HuH-7.5 (cell line): ENCODE measurements at regions not wholly inside any gene's neighbourhood (a gene's known extent, or its start where the extent isn't known, plus 50 kb on each side); places are given as distances from the start of the nearest gene placed in this dataset.

Experiments used
- DNase-seq: peaks from one replicate; pipeline ENCODE4 v3.0.0; 2011; ENCODE audit warnings: low spot score

GRCh38 chr1:38331496-38332210 lies 285.1 kb upstream of the POU3F1 start:
- DNase-seq: no peak

- no peak for DNase-seq
Observed at GRCh38 chr1:38330799-38331198, 284.2 kb upstream of the POU3F1 start.

DNA sequence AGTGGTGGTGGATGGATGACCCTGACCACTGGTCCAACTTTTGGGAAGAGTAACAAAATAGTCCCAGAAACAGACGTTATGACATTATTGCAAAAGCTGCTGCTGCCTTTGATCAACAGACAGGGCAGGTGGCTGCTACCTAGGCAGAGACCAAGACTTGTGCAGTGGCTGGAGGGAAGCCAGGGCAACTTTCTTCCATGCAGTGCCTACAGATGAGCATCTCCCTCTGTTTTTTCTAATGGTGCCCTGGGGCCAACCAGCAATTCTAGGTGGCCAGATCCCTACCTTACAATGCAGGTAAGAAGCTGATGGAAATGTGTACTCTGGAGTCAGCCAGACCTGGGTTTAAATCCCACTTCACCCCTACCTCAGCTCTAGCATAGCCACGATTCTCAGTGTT lies 283.1 kb upstream of the POU3F1 start:
- no peak for DNase-seq

GRCh38 chr1:38328278-38329035 lies 281.9 kb upstream of the POU3F1 start:
- no peak for DNase-seq

- DNase-seq: no peak
Observed at GRCh38 chr1:38327559-38327973, 281.0 kb upstream of the POU3F1 start.

DNA sequence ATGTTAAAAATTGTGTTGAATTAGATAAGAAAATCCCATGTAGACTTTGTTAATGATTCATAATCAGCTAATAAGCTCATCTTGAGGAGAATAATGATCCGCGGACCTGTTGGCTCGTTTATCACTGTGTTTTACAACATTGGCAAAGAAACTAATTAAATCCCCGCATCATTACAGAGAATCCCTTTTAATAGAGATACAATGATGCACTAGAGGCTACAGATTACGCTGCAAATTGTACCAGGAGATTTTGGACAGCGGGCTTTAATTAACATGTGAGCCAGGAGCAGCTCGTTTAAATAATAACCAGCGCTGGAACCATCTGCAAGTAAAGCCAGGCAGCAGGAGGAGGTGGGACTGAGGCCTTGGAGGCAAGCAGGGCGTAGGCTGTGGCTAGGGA lies 280.3 kb upstream of the POU3F1 start:
- DNase-seq: no peak

DNA sequence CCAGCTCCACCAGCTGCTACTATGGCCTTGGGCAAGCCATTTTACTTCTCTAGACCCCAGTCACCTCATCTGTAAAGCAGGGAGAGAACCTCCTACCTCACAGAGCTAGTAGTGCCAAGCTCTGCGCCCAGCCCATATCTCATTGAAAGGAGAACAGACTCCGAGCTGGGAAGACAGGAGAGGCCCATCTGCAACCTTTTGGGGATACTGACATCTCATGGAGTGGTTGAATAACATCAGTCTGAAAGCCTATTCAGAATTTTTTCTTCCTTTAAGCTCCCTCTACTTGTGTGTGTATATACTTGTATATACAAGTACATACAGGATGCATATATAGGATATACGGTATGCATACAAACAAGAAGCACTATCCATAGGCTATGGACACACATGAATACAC lies 279.5 kb upstream of the POU3F1 start:
- DNase-seq: no peak

- DNase-seq: no peak
Observed at GRCh38 chr1:38312753-38313152, 266.2 kb upstream of the POU3F1 start.

- DNase-seq: no peak
Observed at GRCh38 chr1:38310079-38310478, 263.5 kb upstream of the POU3F1 start.

DNA sequence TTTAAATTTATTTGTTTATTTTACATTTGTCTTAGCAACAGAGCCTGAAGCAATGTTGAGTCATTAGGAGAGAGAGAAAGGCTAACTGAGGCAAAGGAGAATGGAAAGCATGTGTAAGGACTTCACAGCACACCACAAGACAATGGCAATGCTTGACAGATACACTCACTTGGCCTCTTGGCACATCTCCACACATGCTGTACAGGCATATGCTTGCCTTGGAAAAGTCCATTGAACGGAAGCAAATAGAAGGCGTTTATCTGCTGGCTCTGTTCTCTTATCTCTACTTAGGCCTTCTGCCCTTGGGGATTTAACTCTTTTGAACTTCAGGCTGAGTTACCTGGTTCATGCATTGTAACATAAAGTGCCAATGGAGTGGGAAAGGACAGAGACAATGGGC lies 262.2 kb upstream of the POU3F1 start:
- DNase-seq: no peak

DNA sequence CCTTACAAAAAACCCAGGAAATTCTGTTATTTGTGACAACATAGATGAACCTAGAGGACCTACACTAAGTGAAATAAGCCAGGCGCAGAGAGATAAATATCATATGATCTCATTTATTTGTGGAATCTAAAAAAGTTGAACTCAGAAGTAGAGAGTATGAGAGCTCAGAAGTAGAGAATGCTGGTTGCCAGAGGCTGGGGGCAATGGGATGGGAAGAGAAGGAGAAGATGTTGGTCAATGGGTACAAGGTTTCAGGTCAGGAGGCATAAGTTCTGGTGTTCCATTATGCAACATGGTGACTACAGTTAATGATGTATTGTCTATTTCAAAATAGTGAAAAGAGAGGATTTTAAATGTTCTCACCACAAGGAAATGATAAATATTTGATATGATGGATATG lies 259.1 kb upstream of the POU3F1 start:
- DNase-seq: no peak

- DNase-seq: no peak
Observed at GRCh38 chr1:38303843-38304242, 257.2 kb upstream of the POU3F1 start.

DNA sequence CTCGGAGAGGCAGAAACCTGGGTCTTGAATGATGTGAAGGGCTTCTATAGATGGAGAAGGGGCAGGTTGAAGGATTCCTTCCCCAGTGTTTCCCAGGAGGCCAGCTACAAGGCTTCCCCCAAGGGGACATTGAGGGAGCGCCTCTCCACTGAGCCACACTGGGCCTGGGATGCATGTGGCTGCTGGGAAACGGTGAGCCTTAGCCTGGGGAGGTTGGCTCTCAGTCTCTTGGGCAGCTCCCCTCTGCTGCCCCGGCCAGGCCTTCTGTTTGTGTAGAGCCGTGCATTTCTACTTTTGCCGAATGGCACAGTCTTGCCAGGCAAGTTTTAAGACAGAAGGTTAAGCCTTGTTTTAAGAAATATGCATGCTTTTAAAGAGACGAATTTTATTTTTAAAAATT lies 254.4 kb upstream of the POU3F1 start:
- no peak for DNase-seq

DNA sequence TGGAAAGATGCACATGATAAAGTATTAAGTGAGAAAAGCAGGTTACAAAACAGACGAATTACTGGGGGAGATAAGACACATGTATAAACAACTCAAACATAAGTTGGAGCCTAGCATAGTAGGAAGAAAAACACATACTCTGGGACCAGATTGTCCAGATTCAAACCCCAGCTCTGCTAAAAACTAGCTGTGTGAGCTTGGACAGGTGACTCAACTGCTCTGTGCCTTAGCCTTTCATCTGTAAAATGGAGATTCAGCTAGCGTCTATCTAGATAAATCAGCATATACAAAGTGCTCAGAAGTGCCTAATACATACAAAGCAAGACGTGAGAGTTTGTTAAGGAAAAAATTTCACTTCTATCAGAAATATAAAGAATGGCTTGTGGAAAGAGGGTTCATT lies 254.0 kb upstream of the POU3F1 start:
- no peak for DNase-seq

DNA sequence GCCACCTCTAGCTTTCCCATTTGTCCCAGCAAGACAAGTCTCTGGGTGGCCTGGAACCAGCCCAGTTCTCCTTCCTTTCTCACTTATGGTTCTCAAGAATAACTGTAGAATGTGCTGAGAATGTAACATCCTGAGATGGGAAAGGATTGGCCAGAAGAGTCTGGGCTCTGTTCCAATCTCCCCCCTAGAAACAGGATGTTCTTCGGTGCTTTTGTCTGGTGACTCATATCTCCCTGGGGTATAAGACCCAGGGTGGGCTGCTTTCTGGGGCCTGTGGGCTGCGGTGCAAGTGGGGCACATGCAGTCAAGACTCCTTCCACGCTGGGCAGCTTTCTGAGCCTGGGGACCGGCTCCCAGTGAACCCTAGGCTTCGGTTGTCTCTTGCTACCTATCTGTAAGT lies 251.2 kb upstream of the POU3F1 start:
- no peak for DNase-seq

- no peak for DNase-seq
Observed at GRCh38 chr1:38297246-38297645, 250.7 kb upstream of the POU3F1 start.

DNA sequence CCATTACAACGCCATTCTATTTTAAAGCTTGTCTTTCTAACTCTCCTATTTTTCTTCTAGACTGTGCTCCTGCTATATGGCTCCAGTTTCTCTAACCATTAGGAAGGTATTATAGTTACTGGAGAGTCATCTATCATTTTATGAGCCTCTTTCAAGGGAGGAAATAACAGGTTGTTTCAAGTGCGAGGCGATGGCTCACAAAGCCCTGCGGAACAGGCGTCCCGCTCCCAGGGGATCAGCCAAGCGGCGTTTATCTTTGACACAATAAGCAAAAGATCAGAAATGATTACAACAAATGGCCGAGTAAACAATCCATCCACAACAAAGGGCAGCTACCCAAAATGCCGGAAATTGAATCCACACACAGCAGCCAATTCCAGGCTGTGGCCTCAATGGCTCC lies 249.5 kb upstream of the POU3F1 start:
- no peak for DNase-seq

GRCh38 chr1:38293567-38293966 lies 247.0 kb upstream of the POU3F1 start:
- no peak for DNase-seq

- DNase-seq: no peak
Observed at GRCh38 chr1:38292969-38293368, 246.4 kb upstream of the POU3F1 start.

DNA sequence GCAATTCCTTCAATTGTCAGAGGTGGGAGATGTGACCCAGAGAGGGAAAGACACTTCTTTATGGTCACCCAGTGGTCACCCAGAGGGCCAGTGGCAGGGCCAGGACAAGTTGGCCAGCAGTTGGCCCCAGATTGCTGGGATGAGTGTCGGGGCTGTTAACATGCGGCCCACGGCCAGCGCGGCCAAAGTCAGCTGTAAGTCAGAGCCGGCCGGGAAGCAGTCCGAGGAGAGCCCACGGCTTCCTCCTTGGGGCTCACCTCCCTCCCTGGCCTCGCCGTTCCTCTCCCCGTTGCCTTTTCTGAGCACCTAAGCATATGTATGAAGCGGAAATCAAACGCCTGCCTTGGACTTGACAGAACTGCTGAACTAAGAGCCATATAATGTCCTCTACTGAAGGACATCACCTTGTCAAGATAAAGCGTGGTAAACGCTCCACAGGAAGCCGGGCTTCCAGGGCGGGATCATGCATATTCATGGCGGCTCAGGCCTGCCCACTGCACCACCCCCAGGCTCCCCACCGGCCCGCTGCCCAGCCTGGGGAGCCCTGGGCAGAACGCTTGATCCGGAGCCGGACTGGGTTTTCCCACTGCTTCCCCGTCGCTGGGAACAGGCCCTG lies 245.4 kb upstream of the POU3F1 start:
- DNase-seq: no peak

DNA sequence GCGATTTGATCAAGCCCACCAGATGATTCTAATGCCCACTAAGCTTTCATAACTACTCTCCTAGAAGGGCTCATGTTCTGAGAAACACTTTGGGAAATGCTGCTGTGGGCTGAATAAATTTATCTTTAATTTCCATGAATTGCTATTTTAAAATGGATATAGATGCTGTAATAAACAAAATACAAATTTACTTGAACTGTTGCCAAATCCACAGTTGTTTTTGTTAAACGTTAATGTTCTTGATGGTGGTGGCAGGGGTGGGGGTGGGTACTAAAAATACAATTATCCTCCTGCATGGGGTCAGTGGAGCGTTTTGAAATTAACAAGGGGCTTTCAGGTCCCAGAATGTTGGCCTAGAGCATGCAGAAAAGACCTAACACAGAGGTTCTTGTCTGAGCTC lies 244.7 kb upstream of the POU3F1 start:
- no peak for DNase-seq

DNA sequence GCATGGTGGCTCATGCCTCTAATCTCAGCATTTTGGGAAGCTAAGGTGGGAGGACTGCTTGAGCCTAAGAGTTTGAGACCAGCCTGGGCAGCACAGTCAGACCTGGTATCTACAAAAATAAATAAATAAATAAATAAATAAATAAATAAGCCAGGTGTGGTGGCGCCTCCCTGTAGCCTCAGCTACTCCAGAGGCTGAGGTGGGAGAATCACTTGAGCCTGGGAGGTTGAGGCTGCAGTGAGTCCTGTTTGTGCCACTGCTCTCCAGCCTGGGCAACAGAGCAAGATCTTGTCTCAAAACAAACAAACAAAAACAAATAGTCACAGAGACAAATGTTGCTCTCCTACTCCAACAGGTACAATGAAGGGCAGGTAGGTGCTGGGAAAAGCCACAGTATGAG lies 242.4 kb upstream of the POU3F1 start:
- DNase-seq: no peak

GRCh38 chr1:38287547-38287946 lies 241.0 kb upstream of the POU3F1 start:
- no peak for DNase-seq
